NCI-H1092 treated with DMSO at 0.1 percent for 48 hours (cell line): ENCODE measurements at regions not wholly inside any gene's neighbourhood (a gene's known extent, or its start where the extent isn't known, plus 50 kb on each side); places are given as distances from the start of the nearest gene placed in this dataset.
A peak's percentile ranks its signal among the peaks of the same experiment; 100 is the strongest.

ENCODE experiments used
- DNase-seq: peaks from one replicate; lab custom pipeline; 2025; lab: John Stamatoyannopoulos, UW

DNA sequence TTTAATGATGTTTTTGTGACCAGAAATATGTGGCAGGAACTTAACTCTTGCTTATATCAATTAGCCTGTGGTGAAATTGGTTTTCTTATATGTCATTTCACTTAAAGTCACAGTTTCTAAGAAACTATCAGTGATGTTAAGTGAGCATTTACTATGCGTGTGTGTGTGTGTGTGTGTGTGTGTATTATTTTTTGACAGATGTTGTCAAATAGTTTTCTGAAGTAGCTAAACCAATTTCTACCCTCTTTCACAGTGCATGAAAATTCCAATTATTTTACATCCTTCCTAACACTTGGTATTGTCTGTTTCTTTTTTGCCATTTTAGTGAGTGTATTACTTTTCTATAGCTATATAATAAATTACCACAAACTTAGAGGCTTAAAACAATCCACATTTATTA, 122.1 kb upstream of the CAND1 start:
- no peak for DNase-seq

- DNase-seq, result no peak
Measured at GRCh38 chr12:67147447-67147846, 121.7 kb upstream of the CAND1 start.

DNA sequence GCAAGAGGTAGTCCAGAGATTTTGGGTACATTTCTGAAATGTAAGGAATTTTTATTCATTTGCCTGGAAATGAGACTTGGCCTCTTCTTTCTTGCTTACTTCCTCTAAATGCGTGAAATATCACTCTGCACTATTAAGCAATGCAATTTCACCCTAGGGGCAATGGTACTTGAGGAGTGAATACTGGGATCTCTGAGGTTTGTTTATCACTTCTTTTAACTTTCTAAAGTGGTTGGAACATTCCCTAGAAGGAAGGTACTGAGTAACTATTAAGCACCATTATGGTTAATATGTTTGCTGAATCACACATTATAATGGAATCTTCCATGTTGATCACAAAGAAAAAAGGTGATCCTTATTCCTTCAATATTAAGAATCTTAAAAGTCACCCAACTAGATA, 120.9 kb upstream of the CAND1 start:
- no peak for DNase-seq

DNA sequence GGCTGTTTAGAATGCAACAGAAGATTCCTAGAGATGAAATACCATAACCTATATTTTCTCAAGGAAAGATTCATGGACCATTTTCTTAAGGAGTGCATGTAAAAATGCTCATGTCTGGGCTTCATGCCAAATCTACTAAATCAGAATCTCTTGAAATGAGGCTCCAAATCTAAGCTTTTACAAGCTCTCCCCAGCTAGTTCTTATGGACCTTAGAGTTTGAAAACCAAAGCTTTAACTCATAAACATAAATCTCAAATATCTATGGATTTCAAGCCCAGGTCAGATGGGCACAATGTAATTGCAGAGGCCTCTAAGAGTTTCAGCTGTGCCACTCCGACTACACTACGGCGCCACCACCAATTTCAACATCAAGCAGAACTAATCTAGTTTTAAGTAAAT, 117.3 kb upstream of the CAND1 start:
- no peak for DNase-seq

- DNase-seq, result no peak
Measured at GRCh38 chr12:67152451-67152850, 116.7 kb upstream of the CAND1 start.

DNA sequence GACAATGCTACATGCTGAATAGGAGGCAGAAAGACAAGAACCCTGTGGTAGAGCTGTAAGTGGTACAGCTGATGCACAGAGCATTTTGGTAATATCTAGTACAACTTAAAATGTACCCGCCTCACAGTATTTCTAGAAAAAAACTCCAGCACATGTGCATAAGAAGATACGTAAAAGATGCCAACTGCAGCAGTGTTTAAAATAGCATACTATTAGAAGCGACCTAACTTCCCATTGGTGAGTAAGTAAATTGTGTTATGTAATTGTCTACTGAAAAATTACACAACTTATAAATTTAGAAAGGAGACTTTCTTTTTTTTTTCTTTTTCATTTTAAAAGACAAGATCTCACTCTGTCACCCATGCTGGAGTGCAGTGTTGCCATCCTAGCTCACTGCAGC, 114.3 kb upstream of the CAND1 start:
- no peak for DNase-seq

DNA sequence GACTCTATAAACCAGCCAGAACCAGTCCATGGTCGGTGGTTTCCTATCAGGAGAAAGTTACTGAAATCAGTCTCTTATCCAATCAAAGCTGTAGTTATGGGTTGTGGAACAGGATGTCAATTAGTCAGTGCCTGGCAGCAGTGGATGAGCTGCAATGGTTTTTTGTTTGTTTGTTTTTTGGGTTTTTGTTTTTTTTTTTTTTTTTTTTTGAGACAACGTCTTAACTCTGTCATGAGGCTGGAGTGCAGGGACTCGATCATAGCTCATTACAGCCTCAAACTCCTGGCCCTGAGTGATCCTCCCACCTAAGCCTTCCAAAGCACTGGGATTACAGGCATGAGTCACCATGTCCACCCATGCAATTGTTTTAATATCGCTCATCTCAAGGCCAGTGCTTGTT, 113.3 kb upstream of the CAND1 start:
- DNase-seq, result no peak

- no peak for DNase-seq
Measured at GRCh38 chr12:67161322-67161918, 107.7 kb upstream of the CAND1 start.

- no peak for DNase-seq
Measured at GRCh38 chr12:67173258-67173657, 95.9 kb upstream of the CAND1 start.

- no peak for DNase-seq
Measured at GRCh38 chr12:67182551-67182950, 86.6 kb upstream of the CAND1 start.

- DNase-seq, result no peak
Measured at GRCh38 chr12:67193704-67194103, 75.5 kb upstream of the CAND1 start.

- DNase-seq, result no peak
Measured at GRCh38 chr12:67200386-67200785, 68.8 kb upstream of the CAND1 start.

- no peak for DNase-seq
Measured at GRCh38 chr12:67202011-67202677, 67.0 kb upstream of the CAND1 start.

- DNase-seq, result no peak
Measured at GRCh38 chr12:67202678-67203012, 66.5 kb upstream of the CAND1 start.

DNA sequence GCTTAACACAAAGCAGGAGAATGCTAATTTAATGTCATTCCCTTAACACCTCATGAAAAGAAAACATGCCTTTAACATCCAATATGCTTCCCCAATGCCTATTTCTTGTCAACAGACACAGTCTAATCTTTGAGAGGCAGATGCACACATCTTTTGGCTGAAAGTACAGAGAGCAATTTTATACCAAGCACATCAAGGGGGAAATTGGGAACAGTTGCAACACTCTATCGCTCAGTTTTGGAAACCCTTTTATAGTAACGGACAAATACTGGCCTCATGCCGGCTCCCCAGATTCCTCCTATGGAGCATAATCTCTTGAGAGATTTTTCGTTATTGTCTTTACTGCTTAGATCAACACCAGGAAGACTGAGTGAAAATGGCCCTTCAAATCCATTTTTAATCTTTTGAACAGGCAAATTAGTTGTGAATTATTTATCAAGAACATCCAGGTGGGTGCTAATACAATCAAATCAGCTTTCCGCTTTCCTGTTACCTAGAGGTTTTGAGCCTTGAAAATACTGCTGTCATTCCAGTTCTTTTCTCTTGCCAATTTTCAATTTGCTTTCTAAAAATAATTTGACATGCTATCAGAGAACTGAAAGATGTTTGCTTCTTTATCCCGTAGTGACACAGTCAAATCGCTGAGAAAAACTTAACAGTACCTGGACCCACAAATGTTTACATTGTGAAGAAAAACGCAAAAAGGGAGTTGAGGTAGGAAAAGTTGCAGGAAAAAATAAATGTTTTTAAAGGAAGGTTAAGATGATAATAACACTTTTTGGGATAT, 60.7 kb upstream of the CAND1 start:
- DNase-seq, result peak; percentile 64

GRCh38 chr12:67211029-67211428, 58.1 kb upstream of the CAND1 start:
- DNase-seq, result no peak

GRCh38 chr12:67211494-67211893, 57.7 kb upstream of the CAND1 start:
- no peak for DNase-seq

GRCh38 chr12:67217647-67218046, 51.5 kb upstream of the CAND1 start:
- DNase-seq, result no peak
